WTC11 (cell line): ENCODE measurements at regions not wholly inside any gene's neighbourhood (a gene's known extent, or its start where the extent isn't known, plus 50 kb on each side); places are given as distances from the start of the nearest gene placed in this dataset.

Experiments
- ATAC-seq: fragments of 200-7000 bp; cut with Tn5 transposase; 2 replicates; pipeline ENCODE4 v1.10.0; 2021; ENCODE audit warnings: mild to moderate bottlenecking, moderate library complexity
- CTCF ChIA-PET: fragments of 300-600 bp; sonication (Branson Sonifier 250); formaldehyde crosslinking; loops from one replicate; lab custom pipeline; 2021; ENCODE audit warnings: antibody characterized with exemption; lab: Charles Lee
- POLR2A ChIA-PET: fragments of 350-600 bp; sonication (Branson Sonifier 250); formaldehyde crosslinking; loops from one replicate; lab custom pipeline; 2021; ENCODE audit warnings: antibody characterized with exemption; lab: Charles Lee
- DNase-seq: peaks from one replicate; pipeline ENCODE4 v3.0.0; 2021; ENCODE audit warnings: low spot score
- H3K27ac Mint-ChIP-seq: 2 replicates; pipeline ENCODE4 v1.8.0; 2021; ENCODE audit warnings: mixed read lengths
- H3K27me3 Mint-ChIP-seq: 2 replicates; pipeline ENCODE4 v1.8.0; 2021; ENCODE audit warnings: low read depth, mild to moderate bottlenecking, moderate library complexity, mixed read lengths
- H3K36me3 Mint-ChIP-seq: 2 replicates; pipeline ENCODE4 v1.8.0; 2021; ENCODE audit warnings: mixed read lengths
- H3K4me1 Mint-ChIP-seq: 2 replicates; pipeline ENCODE4 v1.8.0; 2022; ENCODE audit warnings: mixed read lengths
- H3K4me3 Mint-ChIP-seq: 2 replicates; pipeline ENCODE4 v1.8.0; 2021; ENCODE audit warnings: mild to moderate bottlenecking, moderate library complexity, mixed read lengths
- H3K9me3 Mint-ChIP-seq: 2 replicates; pipeline ENCODE4 v1.8.0; 2021; ENCODE audit warnings: mixed read lengths
- E2F5 ChIP-seq: sonication (generic); formaldehyde crosslinking; IDR thresholded peaks from 2 replicates; pipeline ENCODE4 v1.8.1; 2022; ENCODE audit warnings: mild to moderate bottlenecking, moderate library complexity, missing genetic modification reagents
- FOXK1 ChIP-seq: sonication (generic); formaldehyde crosslinking; IDR thresholded peaks from 2 replicates; pipeline ENCODE4 v1.8.0; 2022; ENCODE audit warnings: mild to moderate bottlenecking, moderate library complexity, missing genetic modification reagents
- GRHL2 ChIP-seq: fragments of 250-450 bp; sonication (Bioruptor Pico); IDR thresholded peaks from 2 replicates; pipeline ENCODE4 v1.8.0; 2022; ENCODE audit warnings: mild to moderate bottlenecking, moderate library complexity; ENCODE audit not compliant: insufficient replicate concordance, severe bottlenecking
- HMGXB4 ChIP-seq: sonication (generic); formaldehyde crosslinking; IDR thresholded peaks from 2 replicates; pipeline ENCODE4 v1.8.1; 2023; ENCODE audit warnings: mild to moderate bottlenecking, moderate library complexity, missing genetic modification reagents
- IRF2 ChIP-seq: sonication (generic); formaldehyde crosslinking; IDR thresholded peaks from 2 replicates; pipeline ENCODE4 v1.8.0; 2022; ENCODE audit warnings: low read depth, missing genetic modification reagents, borderline replicate concordance
- KAT7 ChIP-seq: sonication (generic); formaldehyde crosslinking; IDR thresholded peaks from 2 replicates; pipeline ENCODE4 v1.8.1; 2023; ENCODE audit warnings: missing genetic modification reagents, mild to moderate bottlenecking, borderline replicate concordance
- TCF7 ChIP-seq: sonication (generic); formaldehyde crosslinking; IDR thresholded peaks from 2 replicates; pipeline ENCODE4 v1.8.0; 2022; ENCODE audit warnings: mild to moderate bottlenecking, low read depth, missing genetic modification reagents, moderate library complexity
- USF1 ChIP-seq: sonication (generic); formaldehyde crosslinking; IDR thresholded peaks from 2 replicates; pipeline ENCODE4 v1.8.0; 2022; ENCODE audit warnings: mild to moderate bottlenecking, missing genetic modification reagents
- USF2 ChIP-seq: sonication (generic); formaldehyde crosslinking; IDR thresholded peaks from 2 replicates; pipeline ENCODE4 v1.8.1; 2023; ENCODE audit warnings: mild to moderate bottlenecking, missing genetic modification reagents, moderate library complexity
- ZNF425 ChIP-seq: fragments of 250-450 bp; sonication (Bioruptor Pico); conservative IDR thresholded peaks from 2 replicates; pipeline ENCODE4 v1.9.0; 2021; ENCODE audit warnings: mild to moderate bottlenecking
- ZNF532 ChIP-seq: fragments of 250-450 bp; sonication (Bioruptor Pico); IDR thresholded peaks from 2 replicates; pipeline ENCODE4 v1.9.0; 2021; ENCODE audit warnings: mild to moderate bottlenecking, borderline replicate concordance
- ZSCAN18 ChIP-seq: fragments of 250-450 bp; sonication (Bioruptor Pico); IDR thresholded peaks from 2 replicates; pipeline ENCODE4 v2.1.2; 2022; ENCODE audit warnings: mild to moderate bottlenecking, moderate library complexity

- TF ChIP-seq USF2 (CRISPR knock-in tag) (no peak), USF1 (CRISPR knock-in tag) (no peak)
Observed at GRCh38 chr13:53732664-53733063, 704.1 kb downstream of the OLFM4 start (continued).

- no peaks in the 10 kb centered on the region for H3K36me3 Mint-ChIP-seq
- ChIA-PET CTCF (interaction anchor here (1.1 kb wide), 1 partner anchor 35 kb away, joined by 4 read pairs; no protein-coding TSS in a partner anchor), POLR2A (no interaction called here)
- H3K27ac Mint-ChIP-seq = no peak overlapping the region
- peaks cover 5% of the 10 kb centered on the region; the same call in 1 of the 2 replicates for H3K27me3 Mint-ChIP-seq
- H3K4me1 Mint-ChIP-seq = peaks cover 4% of the 10 kb centered on the region
- TF ChIP-seq TCF7 (CRISPR knock-in tag) (no peak), ZNF532 (CRISPR knock-in tag) (no peak)
- peak; percentile 86 for ATAC-seq
- no peaks in the 10 kb centered on the region for H3K9me3 Mint-ChIP-seq
- H3K4me3 Mint-ChIP-seq = no peak overlapping the region
- DNase-seq = no peak
Observed at GRCh38 chr13:53743906-53744305, 715.3 kb downstream of the OLFM4 start.

GRCh38 chr13:53747825-53748224 lies 719.2 kb downstream of the OLFM4 start:
- Mint-ChIP-seq H3K36me3 (peaks cover 5% of the 10 kb centered on the region), H3K4me1 (peaks cover 7% of the 10 kb centered on the region), H3K4me3 (no peak overlapping the region), H3K27ac (no peak overlapping the region), H3K9me3 (peaks cover 15% of the 10 kb centered on the region), H3K27me3 (peaks cover 4% of the 10 kb centered on the region; the same call in 1 of the 2 replicates)
- CTCF ChIA-PET = no interaction called here
- POLR2A ChIA-PET = no interaction called here
- ATAC-seq (no peak), DNase-seq (no peak)
- TF ChIP-seq TCF7 (CRISPR knock-in tag) (no peak), GRHL2 (CRISPR knock-in tag) (no peak), KAT7 (CRISPR knock-in tag) (no peak), ZNF425 (no peak), FOXK1 (CRISPR knock-in tag) (no peak), ZSCAN18 (CRISPR knock-in tag) (no peak), E2F5 (no peak), HMGXB4 (CRISPR knock-in tag) (no peak), USF1 (CRISPR knock-in tag) (no peak), IRF2 (CRISPR knock-in tag) (no peak)
